Lung (tissue), 11 donors: ENCODE measurements at regions not wholly inside any gene's neighbourhood (a gene's known extent, or its start where the extent isn't known, plus 50 kb on each side); places are given as distances from the start of the nearest gene placed in this dataset.
A peak's percentile ranks its signal among the peaks of the same experiment; 100 is the strongest.
"Not testable (repeated sequence)": the region's sequence is repeated elsewhere in the genome, so short reads cannot be mapped to it uniquely, and the experiment has no call there.

Experiments used
- ATAC-seq: fragments of 200-7000 bp; cut with Tn5 transposase; one replicate; pipeline ENCODE4 v1.9.1; 2020; ENCODE audit warnings: moderate number of reproducible peaks; ENCODE audit not compliant: insufficient read depth, low FRiP score
- DNase-seq, 3 donors: peaks; one replicate each; pipeline ENCODE4 v3.0.0-alpha.2; 2013 to 2017
- H3K27ac ChIP-seq, 2 donors: one replicate each; pipeline ENCODE4 v1.5.1; 2013; ENCODE audit warnings: mild to moderate bottlenecking in 2 of 2, moderate library complexity in 2 of 2, control low read depth in 1 of 2, inconsistent platforms in 1 of 2, low read depth in 1 of 2, low read length in 1 of 2
- H3K27me3 ChIP-seq, 3 donors: one replicate each; pipeline ENCODE4 v1.5.1; 2013; ENCODE audit warnings: low read length in 2 of 3; ENCODE audit not compliant: control insufficient read depth in 3 of 3, insufficient read depth in 3 of 3
- H3K36me3 ChIP-seq, 4 donors: one replicate each; pipeline ENCODE4 v1.5.1; 2013; ENCODE audit warnings: low read length in 4 of 4, mild to moderate bottlenecking in 1 of 4, moderate library complexity in 1 of 4; ENCODE audit not compliant: control insufficient read depth in 4 of 4, insufficient read depth in 4 of 4
- H3K4me1 ChIP-seq, 5 donors: one replicate each; pipeline ENCODE4 v1.5.1; 2013; ENCODE audit warnings: low read length in 5 of 5, mild to moderate bottlenecking in 2 of 5, moderate library complexity in 1 of 5; ENCODE audit not compliant: control insufficient read depth in 5 of 5, insufficient read depth in 5 of 5
- H3K4me3 ChIP-seq: one replicate; pipeline ENCODE4 v1.5.1; 2013; ENCODE audit warnings: mild to moderate bottlenecking, control low read depth, moderate library complexity
- H3K9ac ChIP-seq, 2 donors: one replicate each; pipeline ENCODE4 v1.5.1; 2013; ENCODE audit warnings: low read length in 2 of 2, control low read depth in 1 of 2; ENCODE audit not compliant: insufficient read depth in 1 of 2
- H3K9me3 ChIP-seq, 4 donors: one replicate each; pipeline ENCODE4 v1.5.1; 2013; ENCODE audit warnings: low read length in 3 of 4, mild to moderate bottlenecking in 1 of 4, moderate library complexity in 1 of 4; ENCODE audit not compliant: control insufficient read depth in 4 of 4, insufficient read depth in 3 of 4
- WGBS, 2 donors: extraction: QIAGEN DNeasy Blood & Tissue Kit; methylation state at CpG; one replicate each; pipeline ENCODE4 v1.1.7; 2013; 5-methylcytosine and 5-hydroxymethylcytosine counted together
- TF ChIP-seq, protein P1 (sequence below): IDR thresholded peaks from 2 replicates; pipeline ENCODE4 v1.5.1; 2012; ENCODE audit warnings: mild to moderate bottlenecking; ENCODE audit errors: control extremely low read depth, extremely low read depth
- donor health status: control.
- donor health status: control.
- donor health status: Bipolar disorder and iron deficiency.
- donor health status: healthy.
- donor health status: DM: yes; HTN: yes; CAD: no.

GRCh38 chr18:39448942-39449341 is 1883.3 kb upstream of the CELF4 start:
- Histone ChIP-seq H3K9me3 (no peaks in the 10 kb centered on the region), H3K4me1 (peaks cover 0 to 24% (median 7%) of the 10 kb centered on the region in 5 donors), H3K36me3 (no peaks in the 10 kb centered on the region), H3K27ac (no peak overlapping the region), H3K9ac (no peak overlapping the region), H3K27me3 (no peaks in the 10 kb centered on the region), H3K4me3 (no peak overlapping the region)
- DNase-seq (peak in 1 of 3 donors; percentile 25), ATAC-seq (no peak)
- WGBS, 2 donors: 22 to 24% methylated on average over 1 of the region's 1 CpG
- TF ChIP-seq, protein P1, sequence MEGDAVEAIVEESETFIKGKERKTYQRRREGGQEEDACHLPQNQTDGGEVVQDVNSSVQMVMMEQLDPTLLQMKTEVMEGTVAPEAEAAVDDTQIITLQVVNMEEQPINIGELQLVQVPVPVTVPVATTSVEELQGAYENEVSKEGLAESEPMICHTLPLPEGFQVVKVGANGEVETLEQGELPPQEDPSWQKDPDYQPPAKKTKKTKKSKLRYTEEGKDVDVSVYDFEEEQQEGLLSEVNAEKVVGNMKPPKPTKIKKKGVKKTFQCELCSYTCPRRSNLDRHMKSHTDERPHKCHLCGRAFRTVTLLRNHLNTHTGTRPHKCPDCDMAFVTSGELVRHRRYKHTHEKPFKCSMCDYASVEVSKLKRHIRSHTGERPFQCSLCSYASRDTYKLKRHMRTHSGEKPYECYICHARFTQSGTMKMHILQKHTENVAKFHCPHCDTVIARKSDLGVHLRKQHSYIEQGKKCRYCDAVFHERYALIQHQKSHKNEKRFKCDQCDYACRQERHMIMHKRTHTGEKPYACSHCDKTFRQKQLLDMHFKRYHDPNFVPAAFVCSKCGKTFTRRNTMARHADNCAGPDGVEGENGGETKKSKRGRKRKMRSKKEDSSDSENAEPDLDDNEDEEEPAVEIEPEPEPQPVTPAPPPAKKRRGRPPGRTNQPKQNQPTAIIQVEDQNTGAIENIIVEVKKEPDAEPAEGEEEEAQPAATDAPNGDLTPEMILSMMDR: no peak

GRCh38 chr18:39444957-39445356 is 1879.4 kb upstream of the CELF4 start:
- H3K4me1 ChIP-seq: peaks cover 0 to 11% (median 0%) of the 10 kb centered on the region in 5 donors
- H3K27ac ChIP-seq, H3K36me3 ChIP-seq, H3K9ac ChIP-seq, DNase-seq, H3K9me3 ChIP-seq, ATAC-seq, H3K4me3 ChIP-seq, H3K27me3 ChIP-seq: not testable (repeated sequence)
- 63 to 75% methylated on average over 2 of the region's 2 CpGs for WGBS, 2 donors

DNA sequence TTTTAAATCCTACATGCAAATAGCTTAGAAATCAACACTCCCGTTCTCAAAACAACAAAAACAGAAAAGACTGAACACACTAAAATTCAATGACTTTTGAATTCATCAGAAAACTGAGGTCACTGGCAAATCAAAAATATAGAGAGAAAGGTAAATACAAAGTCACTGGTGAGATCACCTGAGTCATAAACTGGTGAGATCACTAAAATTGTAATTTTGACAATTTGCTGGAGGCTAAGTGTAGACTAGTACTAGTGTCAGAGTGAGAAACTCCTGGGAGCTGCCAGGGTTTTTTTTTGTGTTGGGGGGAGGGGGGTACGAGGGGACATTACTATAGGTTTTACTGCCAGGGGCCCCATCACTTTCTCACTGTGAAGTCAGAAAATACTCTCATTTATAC is 1876.0 kb upstream of the CELF4 start:
- Histone ChIP-seq H3K27me3 (no peaks in the 10 kb centered on the region), H3K9ac (no peak overlapping the region), H3K9me3 (no peaks in the 10 kb centered on the region), H3K27ac (no peak overlapping the region), H3K36me3 (no peaks in the 10 kb centered on the region), H3K4me3 (no peak overlapping the region), H3K4me1 (no peaks in the 10 kb centered on the region)
- WGBS, 2 donors: 93 to 95% methylated on average over 2 of the region's 2 CpGs
- DNase-seq (no peak), ATAC-seq (no peak)
- TF ChIP-seq, protein P1: no peak

GRCh38 chr18:39435996-39436395 is 1870.4 kb upstream of the CELF4 start:
- TF ChIP-seq, protein P1: no peak
- DNase-seq (no peak), ATAC-seq (no peak)
- H3K4me1 ChIP-seq: no peaks in the 10 kb centered on the region
- no peak overlapping the region for H3K9ac ChIP-seq
- H3K27me3 ChIP-seq: no peaks in the 10 kb centered on the region
- H3K9me3 ChIP-seq: peaks cover 0 to 1% (median 0%) of the 10 kb centered on the region in 4 donors
- WGBS, 2 donors: 63 to 80% methylated on average over 1 of the region's 1 CpG
- no peak overlapping the region for H3K27ac ChIP-seq
- H3K36me3 ChIP-seq: no peaks in the 10 kb centered on the region
- H3K4me3 ChIP-seq: no peak overlapping the region
